B cell (primary cell): ENCODE measurements at regions not wholly inside any gene's neighbourhood (a gene's known extent, or its start where the extent isn't known, plus 50 kb on each side); places are given as distances from the start of the nearest gene placed in this dataset.

ENCODE experiments used
- CTCF ChIP-seq: fragments of 200-600 bp; IDR thresholded peaks from one replicate; pipeline ENCODE4 v1.8.0; 2022; ENCODE audit warnings: antibody characterized with exemption, mild to moderate bottlenecking
- EZH2 ChIP-seq: IDR thresholded peaks from 2 replicates; pipeline ENCODE4 v1.6.1; 2012; ENCODE audit warnings: borderline replicate concordance, low read depth, mild to moderate bottlenecking, moderate library complexity, low read length; ENCODE audit not compliant: insufficient read depth, poor library complexity, severe bottlenecking

- TF ChIP-seq CTCF: no peak
- TF ChIP-seq EZH2: no peak
These were observed 239.9 kb upstream of the ZNF32 start for GRCh38 chr10:43888586-43888985.
